Stimulated activated CD4-positive, alpha-beta T cell treated with anti-CD3 and anti-CD28 coated beads, Interleukin-15, amount 100 ng/mL, for 48 hours (primary cell): ENCODE measurements at regions not wholly inside any gene's neighbourhood (a gene's known extent, or its start where the extent isn't known, plus 50 kb on each side); places are given as distances from the start of the nearest gene placed in this dataset.

ENCODE experiments used
- DNase-seq, 2 donors: peaks; one replicate each; pipeline ENCODE4 v3.0.0-alpha.2; 2020; ENCODE audit warnings: low read depth in 2 of 2

DNA sequence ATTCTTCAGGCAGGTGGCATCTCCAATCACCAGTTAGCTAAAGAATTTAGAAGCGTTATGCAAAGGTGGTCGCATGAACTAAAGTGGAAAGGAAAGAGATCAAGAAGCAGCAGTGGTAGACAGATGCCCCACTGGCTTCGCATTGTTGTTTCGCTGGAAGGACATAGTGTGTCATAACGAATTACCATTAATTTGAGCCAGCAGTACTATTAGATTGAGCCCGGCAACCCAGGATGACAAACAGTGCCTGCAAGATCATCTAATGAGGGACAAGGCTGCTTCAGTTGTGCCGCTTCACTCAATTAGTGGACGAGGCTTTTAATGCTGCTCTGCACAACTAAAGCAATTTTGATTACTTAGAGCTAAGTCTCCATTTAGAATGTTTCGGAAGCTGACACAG is 274.5 kb upstream of the SOX5 start:
- DNase-seq = no peak

DNA sequence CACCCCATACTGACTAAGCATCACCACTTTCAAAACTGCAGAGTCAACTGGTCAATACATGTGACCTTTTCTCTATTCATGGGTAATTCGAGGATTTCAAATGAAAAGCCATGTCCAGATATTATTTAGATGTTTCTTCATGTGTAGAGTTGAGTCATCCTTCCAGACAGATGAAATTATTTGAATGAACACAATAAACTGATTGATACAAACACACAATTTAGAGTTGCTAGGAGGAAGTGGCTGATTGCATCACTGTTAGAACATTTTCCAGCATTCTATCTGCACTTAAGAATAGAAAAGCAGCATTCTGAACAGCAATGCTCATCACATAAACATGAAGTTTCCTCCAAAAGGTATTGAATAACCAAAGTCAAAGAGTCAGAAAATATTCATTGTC is 273.5 kb upstream of the SOX5 start:
- no peak for DNase-seq

DNA sequence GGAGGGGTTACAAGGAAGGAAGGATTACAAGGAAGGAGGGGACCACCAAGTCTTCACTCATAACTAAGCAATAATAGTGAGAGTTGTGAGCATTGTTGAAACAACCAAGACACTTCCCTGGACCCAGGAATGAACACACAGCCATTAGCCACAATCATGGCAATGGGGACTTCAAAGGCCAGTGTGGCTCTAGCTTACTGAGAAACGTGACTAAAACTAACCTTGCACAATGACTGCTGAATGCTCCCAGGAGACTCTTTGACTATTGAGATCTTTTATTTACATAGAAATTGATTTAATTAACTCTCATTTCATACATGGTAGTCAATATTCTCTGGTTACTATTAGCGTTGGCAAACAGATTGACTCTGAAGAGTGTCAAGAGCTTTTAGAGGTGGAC is 263.0 kb upstream of the SOX5 start:
- DNase-seq = no peak

DNA sequence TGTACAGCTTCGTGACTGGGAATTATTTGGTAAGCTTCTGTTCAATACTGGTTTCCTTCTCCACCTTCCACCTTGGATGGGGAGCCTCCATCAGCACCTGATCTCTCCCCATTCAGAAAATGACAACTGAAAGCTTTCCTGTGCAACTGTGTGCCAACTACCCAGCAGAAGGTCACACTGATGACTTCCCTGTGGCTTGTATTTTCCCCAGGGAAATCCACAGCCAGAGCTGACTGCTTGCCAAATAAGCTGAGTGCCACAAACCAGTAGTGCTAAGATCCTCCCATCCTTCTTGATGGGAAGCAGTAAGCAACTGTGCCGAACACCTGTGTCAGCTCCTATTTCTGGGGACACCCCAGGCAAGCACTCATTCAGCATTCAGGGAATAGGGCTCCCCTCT is 257.2 kb upstream of the SOX5 start:
- DNase-seq = no peak

DNA sequence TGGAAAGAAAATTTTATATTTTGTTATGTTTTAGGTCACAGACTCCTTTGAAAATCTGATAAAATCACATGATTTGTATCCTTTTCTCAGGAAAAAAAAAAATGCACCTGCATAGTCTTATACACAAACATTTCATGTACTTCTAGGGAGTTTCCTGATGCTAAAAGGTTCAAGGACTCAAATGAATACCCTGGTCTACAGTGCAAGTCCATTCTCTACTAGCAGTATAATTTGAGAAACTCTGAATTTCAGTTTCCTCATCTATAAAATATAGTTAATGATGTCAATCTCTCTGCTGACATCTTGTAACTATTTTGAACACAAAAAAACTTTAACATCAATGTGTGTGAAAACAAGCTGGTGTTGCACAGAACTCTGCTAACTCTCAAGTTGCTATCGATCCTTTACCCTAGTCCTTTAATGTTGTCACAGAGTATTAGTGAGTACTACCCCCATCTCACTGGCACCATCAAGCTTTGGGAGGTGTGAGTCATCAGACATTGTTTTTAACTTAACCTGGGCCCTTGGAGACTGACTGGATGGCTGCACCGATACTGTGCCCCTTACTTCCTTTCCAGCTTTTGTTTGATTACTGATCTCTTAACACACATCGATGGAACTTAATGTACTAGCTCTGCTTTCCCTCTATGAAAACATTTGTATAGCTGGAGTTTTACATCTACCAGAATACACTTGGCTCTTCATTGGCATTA is 251.9 kb upstream of the SOX5 start:
- no peak for DNase-seq

DNA sequence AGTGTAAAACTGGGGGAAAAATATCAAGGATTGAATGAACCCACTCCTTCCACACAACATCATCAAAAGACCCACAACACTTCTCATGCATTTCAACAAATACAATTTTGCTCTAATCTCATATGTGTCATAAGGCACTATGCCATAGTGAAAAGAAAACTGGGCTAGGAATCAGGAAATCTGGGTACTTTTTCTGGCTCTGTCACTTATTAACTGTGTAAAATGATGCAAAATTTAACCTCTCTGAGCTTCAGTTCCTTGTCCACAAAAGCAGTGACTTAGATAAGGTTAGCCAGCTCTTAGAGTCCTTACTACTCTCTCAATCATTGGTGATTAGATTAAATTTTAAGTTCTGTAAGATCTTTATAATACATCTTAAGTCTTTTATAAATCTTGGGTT is 250.5 kb upstream of the SOX5 start:
- DNase-seq = no peak

DNA sequence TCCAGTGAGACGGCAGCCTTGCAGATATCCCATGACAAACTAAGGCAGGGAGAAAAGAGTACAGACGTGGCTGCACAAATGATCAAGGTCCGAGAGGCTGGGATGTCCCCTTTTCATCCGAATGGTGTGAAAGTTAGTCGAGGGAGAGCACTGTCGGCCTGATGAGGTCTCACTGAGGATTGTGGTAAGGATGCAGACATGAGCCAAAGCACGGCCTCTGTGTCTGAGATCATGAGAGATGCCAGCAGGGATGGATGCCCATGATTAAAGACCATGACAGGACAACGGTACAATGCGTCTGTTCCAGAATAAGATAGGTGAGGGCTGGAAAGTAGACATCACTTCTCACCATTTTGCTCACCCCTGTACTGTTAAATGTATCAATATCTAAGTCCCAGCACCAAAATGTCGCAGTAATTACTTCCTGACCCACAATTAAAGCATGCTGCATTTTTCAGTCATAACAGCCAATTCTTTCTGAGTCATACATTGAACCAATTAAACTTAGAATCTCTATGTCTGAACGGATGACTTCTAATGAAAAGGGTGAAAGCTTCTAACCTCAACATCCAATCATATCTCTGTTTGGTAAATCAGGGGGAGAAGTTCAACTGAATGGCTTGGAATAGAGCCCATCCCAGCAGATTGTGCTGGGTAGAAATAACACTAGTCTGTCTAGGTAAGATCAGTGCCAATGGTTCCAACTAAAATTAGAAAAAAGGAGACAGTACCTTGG is 249.6 kb upstream of the SOX5 start:
- no peak for DNase-seq

DNA sequence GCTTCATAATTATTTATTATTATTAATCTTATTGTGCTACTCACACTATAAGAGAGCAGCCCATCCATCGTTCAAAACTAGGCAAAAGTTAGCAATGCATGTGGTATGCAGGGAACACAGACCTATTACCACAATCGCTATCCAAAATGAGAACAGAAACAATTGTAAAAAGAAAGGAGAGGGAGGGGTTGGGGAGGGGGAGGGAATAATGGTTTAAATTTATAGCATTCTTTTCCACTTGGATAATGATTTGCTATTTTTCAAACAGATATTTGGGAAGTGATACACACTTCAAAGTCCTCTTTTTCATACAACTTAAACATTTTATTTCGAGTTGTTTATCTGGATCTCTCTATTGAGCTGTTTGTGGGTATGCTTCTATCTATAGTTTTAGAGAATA is 248.6 kb upstream of the SOX5 start:
- no peak for DNase-seq

DNA sequence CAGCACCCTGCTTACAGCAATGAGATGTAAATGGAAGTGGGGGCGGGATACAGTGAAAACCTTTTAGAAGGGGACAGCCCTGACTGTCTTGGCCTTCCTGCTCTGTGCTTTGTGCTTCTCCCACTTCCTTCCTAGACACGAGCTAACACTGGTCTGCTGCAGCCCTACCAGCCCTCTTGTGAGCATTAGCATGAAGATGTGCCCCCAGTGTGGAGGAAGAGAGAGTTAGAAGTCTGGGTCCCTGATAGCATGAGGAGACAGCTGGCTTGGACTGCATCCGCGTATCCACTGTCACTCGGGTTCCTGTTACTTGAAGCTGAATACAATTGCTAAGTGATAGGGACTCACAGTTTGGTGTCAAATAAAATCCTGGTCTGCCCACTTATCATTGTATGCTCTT is 248.1 kb upstream of the SOX5 start:
- no peak for DNase-seq

DNA sequence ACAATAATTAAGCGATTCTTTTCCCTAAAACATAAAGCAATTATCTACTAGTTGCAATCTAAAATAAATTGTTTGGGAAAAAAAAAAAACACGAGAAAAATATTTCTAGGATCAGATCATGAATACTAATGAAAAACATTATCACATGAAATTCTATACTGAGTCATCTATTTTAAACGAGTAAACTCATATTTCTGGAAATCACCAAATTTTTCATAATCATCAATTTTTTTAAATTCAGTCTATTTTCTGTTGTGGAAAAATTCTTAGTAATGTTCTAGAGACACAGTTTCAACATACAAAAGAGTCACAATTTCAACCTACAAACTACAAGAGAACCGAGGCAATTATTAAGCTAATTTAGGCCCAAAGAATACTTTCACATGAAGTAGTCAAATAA is 245.6 kb upstream of the SOX5 start:
- DNase-seq = no peak

DNA sequence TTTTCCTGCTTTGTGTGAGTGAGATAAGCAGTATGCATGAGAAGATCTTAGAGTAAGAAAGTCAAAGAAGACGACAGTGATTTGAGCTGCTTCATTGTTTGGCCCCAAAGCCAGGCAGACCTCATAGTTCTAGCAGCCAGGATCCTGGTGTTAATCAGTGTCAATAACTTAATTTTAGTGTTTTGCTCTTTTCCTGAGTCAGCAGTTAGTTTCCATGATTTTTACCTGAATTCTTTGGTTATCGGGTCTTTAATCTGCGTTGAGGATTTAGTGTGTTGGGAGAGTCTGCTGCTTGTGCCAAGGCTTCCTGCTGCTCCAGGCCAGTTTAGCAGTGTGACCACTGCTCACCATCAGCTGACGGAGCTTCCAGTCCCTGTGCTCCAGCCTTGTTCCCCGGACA is 241.6 kb upstream of the SOX5 start:
- no peak for DNase-seq

DNA sequence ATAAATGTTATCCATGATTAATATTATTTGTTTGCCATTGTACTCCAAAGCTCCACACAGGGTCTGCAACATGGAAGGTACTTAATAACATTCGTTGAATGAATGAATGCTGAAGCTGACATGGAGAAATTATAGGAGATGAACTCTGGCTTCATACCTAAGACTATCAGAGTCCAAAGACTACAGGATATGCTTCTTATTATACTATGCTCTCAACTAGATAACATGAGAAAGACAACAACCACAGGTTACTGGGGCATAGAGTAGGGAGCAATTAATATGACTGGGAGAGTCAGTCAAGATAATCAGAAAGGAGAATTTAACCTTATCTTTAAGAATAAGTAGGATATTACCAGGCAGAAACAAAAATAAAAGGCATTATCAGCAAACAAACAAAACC is 236.3 kb upstream of the SOX5 start:
- DNase-seq = no peak

DNA sequence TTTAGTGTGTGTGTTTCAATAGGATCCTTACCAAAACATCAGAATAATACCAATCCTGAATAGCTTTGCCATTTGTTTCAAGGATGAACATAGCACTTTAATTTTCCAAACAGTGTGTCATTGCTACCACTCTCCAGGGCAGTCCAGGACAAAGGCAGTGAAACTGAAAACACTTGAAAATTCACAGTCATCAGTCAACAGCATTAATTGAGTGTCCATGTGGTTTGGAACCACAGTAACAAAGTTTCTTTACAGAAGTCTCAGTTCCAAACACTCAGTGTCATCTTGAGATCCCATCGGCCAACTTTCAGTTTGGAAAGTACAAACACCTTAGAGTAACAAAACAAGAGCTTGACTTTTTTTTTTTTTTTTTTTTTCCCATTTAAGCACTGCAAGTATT is 228.4 kb upstream of the SOX5 start:
- DNase-seq = no peak

DNA sequence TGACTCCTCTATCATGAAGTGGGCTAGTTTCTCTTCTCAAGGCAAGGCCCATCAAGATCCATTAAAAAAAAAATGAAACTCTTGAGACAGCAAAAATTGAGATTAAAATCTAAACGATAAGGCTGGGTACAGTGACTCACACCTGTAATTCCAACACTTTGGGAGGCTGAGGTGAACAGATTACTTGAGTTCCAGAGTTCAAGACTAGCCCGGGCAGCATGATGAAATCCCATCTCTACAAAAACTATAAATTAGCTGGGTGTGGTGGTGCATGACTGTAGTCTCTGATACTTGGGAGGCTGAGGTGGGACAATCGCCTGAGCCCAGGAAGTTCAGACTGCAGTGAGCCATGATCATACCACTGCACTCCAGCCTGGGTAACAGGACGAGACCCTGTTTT is 226.5 kb upstream of the SOX5 start:
- DNase-seq = no peak

DNA sequence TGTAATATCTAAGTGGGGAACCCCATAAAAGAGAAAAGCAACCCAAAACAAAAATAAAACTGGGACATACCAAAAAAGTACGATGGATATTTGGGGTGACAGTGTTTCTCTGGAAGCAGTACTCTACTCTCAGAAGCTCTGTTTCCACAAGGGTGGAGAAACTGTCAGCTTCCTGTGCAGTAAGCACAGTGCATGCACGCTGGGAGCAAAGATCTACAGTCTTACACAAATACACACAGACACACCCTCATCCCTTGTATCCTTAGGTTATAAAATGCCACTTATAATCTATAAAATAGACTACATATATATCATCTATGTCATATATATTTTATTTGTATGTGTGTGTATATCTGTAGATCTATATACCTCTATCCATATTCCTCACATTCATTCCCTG is 225.8 kb upstream of the SOX5 start:
- DNase-seq = no peak

DNA sequence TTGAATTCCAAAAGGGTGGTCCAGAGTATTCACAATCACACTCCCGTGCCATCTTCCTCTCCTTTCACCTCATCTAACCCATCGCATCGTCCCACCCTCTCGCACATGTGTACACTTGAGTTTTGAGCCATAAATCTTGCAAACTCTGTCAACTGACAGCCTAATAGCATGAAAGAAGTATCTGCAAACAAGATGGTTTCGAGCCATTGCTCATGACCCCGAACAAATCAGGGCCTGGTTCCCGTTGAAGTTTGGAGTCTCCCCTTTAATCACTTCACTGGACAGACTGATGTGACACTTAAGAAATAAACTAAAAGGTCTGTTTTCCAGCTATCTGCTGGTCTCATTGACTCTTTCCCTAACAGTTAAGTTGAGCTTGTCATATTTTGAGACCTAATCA is 223.6 kb upstream of the SOX5 start:
- no peak for DNase-seq

DNA sequence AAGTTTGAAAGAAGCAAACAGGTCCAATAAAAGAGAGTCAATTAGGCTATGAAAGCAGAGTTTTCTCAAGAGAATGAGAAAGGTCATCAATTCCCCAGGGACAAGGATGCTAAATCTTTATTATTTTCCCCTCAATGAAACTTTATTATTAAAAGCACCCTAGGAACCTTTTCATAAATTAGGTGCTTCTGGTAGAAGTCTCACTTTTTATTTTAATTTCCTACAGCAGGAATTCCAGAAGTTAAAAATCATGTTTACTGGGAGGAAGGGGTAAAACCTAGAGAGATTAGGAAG is 223.2 kb upstream of the SOX5 start:
- no peak for DNase-seq

DNA sequence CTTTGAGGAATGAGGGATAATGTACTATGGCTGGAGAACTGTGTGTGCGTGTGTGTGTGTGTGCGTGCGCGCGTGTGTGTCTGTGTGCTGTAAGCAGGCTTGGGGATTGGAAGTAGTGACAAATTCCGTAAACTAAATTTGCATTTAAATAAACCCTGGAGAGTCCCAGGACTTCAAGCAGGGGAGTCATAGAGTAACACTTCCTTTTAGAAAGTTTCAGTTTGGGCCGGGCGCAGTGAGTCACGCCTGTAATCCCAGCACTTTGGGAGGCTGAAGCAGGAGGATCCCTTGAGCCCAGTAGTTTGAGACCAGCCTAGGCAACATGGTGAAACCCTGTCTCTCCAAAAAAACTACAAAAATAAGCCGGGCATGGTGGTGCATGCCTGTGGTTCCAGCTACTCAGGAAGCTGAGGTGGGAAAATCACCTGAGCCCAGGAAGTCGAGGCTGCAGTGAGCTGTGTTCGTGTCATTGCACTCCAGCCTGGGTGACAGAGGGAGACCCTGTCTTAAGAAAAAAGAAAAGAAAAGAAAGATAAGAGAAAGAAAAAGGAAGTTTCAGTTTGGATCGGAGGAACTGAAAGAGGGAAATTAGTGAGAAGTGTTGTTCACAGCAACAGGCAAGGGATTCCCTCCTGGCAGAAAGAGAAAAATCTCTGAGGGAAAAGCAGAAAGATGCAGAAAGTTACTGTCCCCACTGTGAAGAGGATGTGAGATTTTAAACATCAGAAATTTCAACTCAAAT is 222.7 kb upstream of the SOX5 start:
- DNase-seq = no peak

DNA sequence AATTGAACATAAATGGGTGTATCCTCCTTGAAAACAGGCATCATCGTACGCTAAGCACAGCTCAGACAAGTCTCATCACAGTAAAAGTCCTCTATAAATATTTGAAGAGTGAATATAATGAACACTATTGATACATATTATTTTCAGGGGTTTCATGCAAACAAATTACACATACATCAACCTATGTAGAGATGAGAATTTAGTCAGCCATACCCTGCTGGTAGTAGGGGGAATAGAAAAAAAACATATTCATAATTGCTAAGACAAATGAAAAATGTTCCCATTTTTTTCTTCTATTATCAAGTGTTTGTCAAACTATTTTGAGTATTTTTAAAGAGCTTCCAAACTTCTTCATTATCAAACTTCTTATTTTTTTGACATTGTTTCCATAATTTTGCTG is 205.6 kb upstream of the SOX5 start:
- DNase-seq = no peak

DNA sequence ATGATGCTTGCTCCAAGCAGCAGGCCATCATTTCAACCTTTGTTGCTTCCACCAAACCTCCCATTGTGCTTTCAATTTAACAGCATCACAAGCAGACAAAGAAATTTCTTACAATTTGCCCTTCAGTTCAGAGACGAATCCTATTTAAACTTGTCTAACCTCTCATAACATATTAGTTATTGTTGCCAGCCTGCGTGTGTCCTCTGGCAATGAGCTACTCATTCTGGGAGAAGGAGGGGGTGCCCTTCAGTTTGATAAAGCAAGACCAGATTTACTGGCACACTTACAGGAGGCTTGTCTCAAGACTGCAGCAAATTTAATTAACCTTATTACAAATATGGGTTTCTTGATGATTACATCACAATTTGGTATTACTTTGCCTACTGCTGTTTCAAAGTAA is 203.6 kb upstream of the SOX5 start:
- no peak for DNase-seq

DNA sequence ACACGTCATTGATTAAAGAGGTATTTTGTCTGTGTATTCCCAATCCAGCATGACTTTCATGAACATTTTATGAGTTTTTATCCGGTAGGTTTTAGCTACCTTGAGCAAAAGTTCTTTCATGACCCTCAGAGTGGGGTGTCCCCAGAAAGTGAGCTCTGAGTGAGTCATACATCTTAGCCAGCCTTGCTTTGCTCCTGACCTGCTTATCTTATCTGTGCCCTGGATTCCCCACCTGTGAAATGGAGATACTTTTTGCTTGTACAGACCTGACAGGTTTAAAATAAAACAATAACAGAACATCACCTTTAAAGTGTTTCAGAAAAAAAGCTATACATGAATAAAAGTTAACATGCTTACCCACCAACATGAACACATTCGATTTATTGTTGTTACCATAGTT is 202.8 kb upstream of the SOX5 start:
- DNase-seq = no peak

DNA sequence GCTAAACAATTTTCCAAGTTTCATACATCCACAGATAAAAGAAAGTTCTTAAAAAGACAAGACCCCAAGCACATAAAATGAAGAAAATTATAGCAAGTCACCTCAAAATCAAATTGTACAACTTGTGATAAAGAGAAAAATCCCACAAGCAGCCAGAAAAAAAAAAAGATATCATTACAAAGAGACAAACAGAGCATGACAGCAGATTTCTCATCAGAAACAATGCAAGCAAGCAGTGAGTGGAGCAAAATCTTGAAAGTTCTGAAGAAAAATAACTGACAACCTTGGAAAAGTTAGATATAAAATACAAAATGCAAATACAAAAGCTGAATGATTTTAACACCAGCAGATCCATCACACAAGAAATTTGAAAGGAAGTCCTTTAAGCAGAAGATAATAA is 194.5 kb upstream of the SOX5 start:
- DNase-seq = no peak

DNA sequence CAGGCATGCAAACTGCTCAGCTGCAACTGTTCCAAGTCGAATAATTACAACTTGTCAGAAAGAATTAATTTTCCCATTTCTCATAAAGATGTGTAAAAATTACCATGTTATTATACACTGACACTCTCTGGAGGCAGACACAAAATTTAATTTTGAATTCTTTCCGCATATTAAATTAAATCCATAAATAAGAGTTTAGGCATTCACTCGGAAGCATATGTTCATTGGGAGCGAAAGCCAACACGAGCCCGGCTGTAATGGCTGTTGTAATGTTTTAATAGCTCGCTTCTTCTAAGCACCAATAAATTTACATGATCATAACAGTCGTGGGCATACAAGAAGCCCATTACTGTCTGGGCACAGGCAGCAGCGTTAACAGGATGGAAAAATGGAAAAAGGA is 189.6 kb upstream of the SOX5 start:
- no peak for DNase-seq
